ENCODE measurements at regions not wholly inside any gene's neighbourhood (a gene's known extent, or its start where the extent isn't known, plus 50 kb on each side); places are given as distances from the start of the nearest gene placed in this dataset.

- POLR2A ChIA-PET (ENCODE audit: partially characterized antibody): no interaction called here
- no peak overlapping the region for H2BK12ac ChIP-seq (ENCODE audit: low read depth, low read length)
- H2BK20ac ChIP-seq (ENCODE audit: low read length): no peak overlapping the region
- H3K79me1 ChIP-seq (ENCODE audit: low read depth, low read length): no peaks in the 10 kb centered on the region
- H2AFZ ChIP-seq (ENCODE audit: low read length): no peak overlapping the region
- H2BK15ac ChIP-seq (ENCODE audit: low read length): no peak overlapping the region
- no peak overlapping the region for H2AK5ac ChIP-seq (ENCODE audit: low read depth, low read length)
- no peak overlapping the region for H2BK120ac ChIP-seq (replicated peaks; ENCODE audit: low read depth, low read length)
- no peak overlapping the region for H3K4me3 ChIP-seq (ENCODE audit: extremely low read depth in 1 of 4, insufficient read depth in 2 of 4, low read depth in 3 of 4, low read length in 4 of 4)
- no peaks in the 10 kb centered on the region for H3K9me3 ChIP-seq (ENCODE audit: insufficient read depth in 2 of 2, low read depth in 1 of 2, low read length in 1 of 2)
- H4K91ac ChIP-seq (replicated peaks; ENCODE audit: insufficient read length, low read length): no peak overlapping the region
- H3K4me1 ChIP-seq (replicated peaks in 1 of 4; ENCODE audit: control insufficient read depth in 3 of 4, insufficient read depth in 4 of 4, low read length in 3 of 4): no peaks in the 10 kb centered on the region
- no peak overlapping the region for H3K14ac ChIP-seq (ENCODE audit: insufficient read length)
- no peak for DNase-seq (ENCODE audit: low read depth in 1 of 2, low spot score in 2 of 2)
- CTCF ChIA-PET (ENCODE audit: partially characterized antibody): interaction anchor here (1.1 kb wide), 1 partner anchor 23 kb away, joined by 3 read pairs; no protein-coding TSS in a partner anchor
- H3K23me2 ChIP-seq (ENCODE audit: low read depth, low read length): no peaks in the 10 kb centered on the region
- H4K20me1 ChIP-seq (replicated peaks in 1 of 2; ENCODE audit: control insufficient read depth in 1 of 2, insufficient read depth in 2 of 2, low read length in 2 of 2): no peaks in the 10 kb centered on the region
- H2BK5ac ChIP-seq (ENCODE audit: low read depth, low read length): no peak overlapping the region
- no peaks in the 10 kb centered on the region for H3K36me3 ChIP-seq (ENCODE audit: control insufficient read depth in 2 of 4, insufficient read depth in 4 of 4, low read length in 3 of 4)
- H3K18ac ChIP-seq (ENCODE audit: extremely low read depth, low read length): no peak overlapping the region
- H3K56ac ChIP-seq (replicated peaks; ENCODE audit: insufficient read length, low read depth, low read length): no peak overlapping the region
- H3K9ac ChIP-seq (replicated peaks in 1 of 4; ENCODE audit: extremely low read depth in 1 of 4, low read depth in 3 of 4, low read length in 3 of 4): no peak overlapping the region
- no peaks in the 10 kb centered on the region for H3K79me2 ChIP-seq (ENCODE audit: control insufficient read depth in 1 of 2, insufficient read depth in 2 of 2, low read length in 2 of 2)
- WGBS, 2 experiments (ENCODE audit: extremely low coverage in 1 of 2, insufficient coverage in 1 of 2, insufficient read length in 1 of 2, insufficient replicate concordance in 2 of 2, low coverage in 1 of 2, low lambda C conversion rate in 2 of 2, missing lambda C conversion rate in 1 of 2): 82% methylated on average over 3 of the region's 3 CpGs; no CpG with 5 or more reads in 1 of the 2 experiments
- no peak for FAIRE-seq
- H4K8ac ChIP-seq (ENCODE audit: extremely low read depth, insufficient read depth, low read length): no peak overlapping the region
- no peak overlapping the region for H3K23ac ChIP-seq (ENCODE audit: insufficient read length)
- no peaks in the 10 kb centered on the region for H3K27me3 ChIP-seq (replicated peaks in 1 of 4; ENCODE audit: control insufficient read depth in 3 of 4, extremely low read depth in 1 of 4, insufficient read depth in 3 of 4, low read length in 3 of 4)
- H3K4ac ChIP-seq (replicated peaks; ENCODE audit: insufficient read length, low read depth, low read length): no peak overlapping the region
- H3K27ac ChIP-seq (ENCODE audit: low read depth, low read length): no peak overlapping the region
- H3K4me2 ChIP-seq (ENCODE audit: insufficient read depth in 1 of 2, low read depth in 2 of 2, low read length in 2 of 2): no peak overlapping the region
- H4K5ac ChIP-seq (ENCODE audit: insufficient read length, low read depth, low read length): no peak overlapping the region
- TF ChIP-seq CTBP2 (IDR thresholded peaks at IDR 0.05; ENCODE audit: borderline replicate concordance, insufficient read depth, insufficient read length, low read length): no peak
- TF ChIP-seq MAX (IDR thresholded peaks at IDR 0.05): no peak
- TF ChIP-seq POLR2AphosphoS5 (IDR thresholded peaks at IDR 0.05; ENCODE audit: low read depth, low read length): no peak
- no peak for TF ChIP-seq ATF2 (IDR thresholded peaks at IDR 0.05; ENCODE audit: low read length)
- TF ChIP-seq POLR2A (IDR thresholded peaks at IDR 0.05; ENCODE audit: control extremely low read depth in 1 of 2, low read depth in 2 of 2, low read length in 2 of 2): no peak
- no peak for TF ChIP-seq MAFK (IDR thresholded peaks at IDR 0.05; ENCODE audit: low read depth, low read length)
- no peak for TF ChIP-seq SIN3A (conservative IDR thresholded peaks at IDR 0.05 in 1 of 2, IDR thresholded peaks at IDR 0.05 in 1 of 2; ENCODE audit: low read depth in 1 of 2, low read length in 2 of 2)
- no peak for TF ChIP-seq CHD1 (IDR thresholded peaks at IDR 0.05; ENCODE audit: low read depth, low read length)
- no peak for TF ChIP-seq CHD2 (IDR thresholded peaks at IDR 0.05; ENCODE audit: low read length)
- TF ChIP-seq ZNF274 (IDR thresholded peaks at IDR 0.05; ENCODE audit: borderline replicate concordance, extremely low read depth, low read length): no peak
- no peak for TF ChIP-seq ATF3 (IDR thresholded peaks at IDR 0.05; ENCODE audit: insufficient read depth, low read depth, low read length)
- no peak for TF ChIP-seq CBX5 (IDR thresholded peaks at IDR 0.05; ENCODE audit: low read depth, low read length)
Measured at GRCh38 chr5:17893026-17893635, 258.9 kb downstream of the TAF11L14 start.

All from H1 (cell line).